ENCODE measurements at regions not wholly inside any gene's neighbourhood (a gene's known extent, or its start where the extent isn't known, plus 50 kb on each side); places are given as distances from the start of the nearest gene placed in this dataset.

GRCh38 chr11:79546351-79546750 lies 105.5 kb upstream of the TENM4 start:
- DNase-seq (ENCODE audit: low read depth): no peak
- TF ChIP-seq, protein P1, sequence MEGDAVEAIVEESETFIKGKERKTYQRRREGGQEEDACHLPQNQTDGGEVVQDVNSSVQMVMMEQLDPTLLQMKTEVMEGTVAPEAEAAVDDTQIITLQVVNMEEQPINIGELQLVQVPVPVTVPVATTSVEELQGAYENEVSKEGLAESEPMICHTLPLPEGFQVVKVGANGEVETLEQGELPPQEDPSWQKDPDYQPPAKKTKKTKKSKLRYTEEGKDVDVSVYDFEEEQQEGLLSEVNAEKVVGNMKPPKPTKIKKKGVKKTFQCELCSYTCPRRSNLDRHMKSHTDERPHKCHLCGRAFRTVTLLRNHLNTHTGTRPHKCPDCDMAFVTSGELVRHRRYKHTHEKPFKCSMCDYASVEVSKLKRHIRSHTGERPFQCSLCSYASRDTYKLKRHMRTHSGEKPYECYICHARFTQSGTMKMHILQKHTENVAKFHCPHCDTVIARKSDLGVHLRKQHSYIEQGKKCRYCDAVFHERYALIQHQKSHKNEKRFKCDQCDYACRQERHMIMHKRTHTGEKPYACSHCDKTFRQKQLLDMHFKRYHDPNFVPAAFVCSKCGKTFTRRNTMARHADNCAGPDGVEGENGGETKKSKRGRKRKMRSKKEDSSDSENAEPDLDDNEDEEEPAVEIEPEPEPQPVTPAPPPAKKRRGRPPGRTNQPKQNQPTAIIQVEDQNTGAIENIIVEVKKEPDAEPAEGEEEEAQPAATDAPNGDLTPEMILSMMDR (conservative IDR thresholded peaks at IDR 0.05; ENCODE audit: low read length): no peak
- no peak overlapping the region for H3K4me3 ChIP-seq (ENCODE audit: low read length)

DNA sequence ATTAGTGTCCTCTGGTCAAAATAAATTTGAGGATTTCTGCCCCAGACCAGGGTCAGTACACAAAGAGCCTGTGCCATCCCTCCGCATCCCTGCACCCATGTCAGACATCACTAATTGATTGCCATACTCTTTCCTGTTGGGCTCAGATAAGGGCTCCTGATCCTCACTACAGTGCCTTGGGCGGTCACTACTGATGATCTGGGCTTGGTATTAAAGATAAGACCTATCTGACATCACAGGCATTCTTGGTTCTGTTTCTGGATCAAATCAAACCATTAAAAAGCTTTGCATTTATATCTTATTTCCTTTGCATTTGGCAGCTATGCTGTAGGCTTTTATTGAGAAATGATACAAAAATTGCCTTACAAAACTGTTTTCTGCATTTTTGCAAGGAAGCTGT lies 103.5 kb upstream of the TENM4 start:
- no peak overlapping the region for H3K4me3 ChIP-seq (ENCODE audit: low read length)
- DNase-seq (ENCODE audit: low read depth): no peak
- TF ChIP-seq, protein P1 (conservative IDR thresholded peaks at IDR 0.05; ENCODE audit: low read length): no peak

- no peak for DNase-seq (ENCODE audit: low read depth)
These were observed 102.3 kb upstream of the TENM4 start for GRCh38 chr11:79543101-79543500.

DNA sequence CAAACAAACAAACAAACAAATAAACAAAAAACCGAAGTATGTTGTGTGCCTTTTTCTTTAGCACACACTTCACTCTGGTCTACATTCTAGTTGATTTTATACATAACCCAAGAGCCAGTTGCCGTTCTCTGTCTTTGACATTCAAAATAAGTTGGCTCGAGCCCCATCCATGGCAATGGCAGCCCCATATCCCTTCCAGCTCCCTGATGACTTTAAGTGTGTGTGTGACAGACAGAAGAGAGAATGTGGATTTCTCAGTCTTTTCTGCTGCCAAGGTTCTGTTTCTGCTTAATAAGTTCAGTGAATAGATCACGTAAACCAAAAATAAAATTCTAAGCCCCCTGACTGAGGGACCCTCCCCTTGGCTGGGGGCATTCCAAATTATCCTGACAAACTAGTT lies 100.6 kb upstream of the TENM4 start:
- no peak for DNase-seq (ENCODE audit: low read depth)
- no peak overlapping the region for H3K4me3 ChIP-seq (ENCODE audit: low read length)
- TF ChIP-seq, protein P1 (conservative IDR thresholded peaks at IDR 0.05; ENCODE audit: low read length): no peak

More at GRCh38 chr11:79543101-79543500, 102.3 kb upstream of the TENM4 start:
- H3K4me3 ChIP-seq (ENCODE audit: low read length): no peak overlapping the region
- TF ChIP-seq, protein P1 (conservative IDR thresholded peaks at IDR 0.05; ENCODE audit: low read length): no peak

DNA sequence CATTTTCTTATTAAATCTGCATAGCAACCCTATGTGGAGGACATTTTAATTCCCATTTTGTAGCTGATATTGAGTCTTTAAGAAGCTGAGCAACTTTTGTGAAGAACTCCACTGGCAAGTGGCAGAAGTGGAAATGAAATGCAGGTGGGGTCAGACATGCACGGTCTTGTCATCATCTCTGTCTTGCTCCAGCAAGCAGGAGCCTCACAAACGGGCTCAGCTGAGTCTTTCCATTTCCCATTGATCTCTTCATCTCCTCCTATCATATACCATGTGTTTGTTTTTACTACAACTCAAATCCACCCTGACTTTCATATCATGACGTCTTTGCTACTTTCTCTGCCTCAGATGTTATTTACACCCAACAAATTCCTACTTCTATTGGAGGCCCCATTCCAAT lies 97.9 kb upstream of the TENM4 start:
- no peak for DNase-seq (ENCODE audit: low read depth)
- no peak overlapping the region for H3K4me3 ChIP-seq (ENCODE audit: low read length)
- TF ChIP-seq, protein P1 (conservative IDR thresholded peaks at IDR 0.05; ENCODE audit: low read length): no peak

DNA sequence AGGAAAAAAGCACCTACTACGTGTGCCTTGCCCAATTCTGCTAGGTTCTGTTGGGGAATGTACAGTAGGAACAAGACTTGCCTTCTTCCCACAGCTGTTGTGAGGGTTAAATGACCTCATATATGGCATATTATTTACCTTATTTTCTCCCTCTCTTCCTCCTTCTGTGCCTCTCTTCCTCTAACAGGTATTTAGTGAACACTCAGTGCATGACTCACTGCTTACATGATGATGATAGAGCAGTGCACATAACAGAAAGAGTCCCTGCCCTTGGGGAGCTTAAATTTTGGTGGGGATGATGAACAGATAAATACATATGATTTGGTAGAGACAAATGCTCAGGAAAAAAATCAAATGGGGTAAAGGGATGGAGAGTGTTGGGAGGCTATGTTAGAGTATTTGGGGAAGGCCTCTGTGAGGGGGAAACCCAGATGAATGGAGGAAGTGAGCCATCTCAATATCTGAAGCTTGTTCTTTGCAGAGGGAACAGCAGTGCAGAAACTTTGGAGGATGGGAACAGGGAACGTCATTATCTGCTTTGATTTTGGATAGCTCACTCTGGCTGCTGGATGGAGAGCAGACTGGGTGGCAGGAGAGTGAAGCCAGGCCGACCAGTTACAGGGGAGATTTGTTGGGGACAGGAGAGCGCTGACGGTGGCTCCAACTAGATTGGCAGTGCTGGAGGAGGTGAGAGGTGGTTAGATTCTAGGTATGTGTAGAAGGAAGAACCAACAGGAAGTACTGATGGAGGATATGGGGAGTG lies 95.5 kb upstream of the TENM4 start:
- TF ChIP-seq, protein P1 (conservative IDR thresholded peaks at IDR 0.05; ENCODE audit: low read length): no peak

GRCh38 chr11:79535606-79536005 lies 94.8 kb upstream of the TENM4 start:
- TF ChIP-seq, protein P1 (conservative IDR thresholded peaks at IDR 0.05; ENCODE audit: low read length): no peak
- no peak overlapping the region for H3K4me3 ChIP-seq (ENCODE audit: low read length)
- no peak for DNase-seq (ENCODE audit: low read depth)

More for the DNA sequence above, 95.5 kb upstream of the TENM4 start:
- DNase-seq (ENCODE audit: low read depth): no peak
- no peak overlapping the region for H3K4me3 ChIP-seq (ENCODE audit: low read length)
